ENCODE measurements at regions not wholly inside any gene's neighbourhood (a gene's known extent, or its start where the extent isn't known, plus 50 kb on each side); places are given as distances from the start of the nearest gene placed in this dataset.

DNA sequence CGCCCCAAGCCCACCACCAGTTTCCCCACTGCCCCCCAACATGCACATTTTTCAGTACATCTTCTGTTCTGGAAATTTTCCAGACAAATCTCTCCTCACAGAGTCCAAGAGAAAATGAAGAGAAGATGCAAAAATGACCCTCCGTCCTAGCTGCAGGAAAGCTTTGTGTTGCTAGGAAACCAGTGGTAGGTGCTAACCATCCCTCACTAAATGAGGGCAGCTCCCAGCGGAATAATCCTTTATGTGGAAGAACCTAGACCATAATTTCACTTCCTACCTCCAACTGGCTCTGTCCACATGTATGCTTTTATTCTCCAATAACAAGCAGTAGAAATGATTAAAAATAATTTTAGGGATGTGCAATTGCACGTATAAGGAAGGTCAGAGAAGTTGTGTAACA is 311.9 kb upstream of the EPHA4 start:
- no peak for DNase-seq
- in situ Hi-C loops (cut with HindIII; ENCODE audit: low pct_ligation_motif_present, low pct_unique_long_range_greater_than_20kb, low sequenced_read_pairs) = no loop called here

DNA sequence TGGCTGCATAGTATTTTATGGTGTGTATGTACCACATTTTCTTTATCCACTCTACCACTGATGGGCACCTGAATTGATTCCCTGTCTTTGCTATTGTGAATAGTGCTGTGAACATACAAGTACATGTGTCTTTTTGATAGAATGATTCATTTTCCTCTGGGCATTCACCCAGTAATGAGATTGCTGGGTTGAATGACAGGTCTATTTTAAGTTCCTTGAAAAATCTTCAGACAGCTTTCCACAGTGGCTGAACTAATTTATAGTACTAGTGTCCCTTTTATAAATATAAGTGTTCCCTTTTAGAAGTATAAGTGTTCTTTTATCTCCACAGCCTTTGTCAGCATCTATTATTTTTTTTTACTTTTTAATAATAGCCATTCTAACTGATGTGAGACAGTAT is 303.9 kb upstream of the EPHA4 start:
- in situ Hi-C loops (cut with HindIII; ENCODE audit: low pct_ligation_motif_present, low pct_unique_long_range_greater_than_20kb, low sequenced_read_pairs) = no loop called here
- no peak for DNase-seq

DNA sequence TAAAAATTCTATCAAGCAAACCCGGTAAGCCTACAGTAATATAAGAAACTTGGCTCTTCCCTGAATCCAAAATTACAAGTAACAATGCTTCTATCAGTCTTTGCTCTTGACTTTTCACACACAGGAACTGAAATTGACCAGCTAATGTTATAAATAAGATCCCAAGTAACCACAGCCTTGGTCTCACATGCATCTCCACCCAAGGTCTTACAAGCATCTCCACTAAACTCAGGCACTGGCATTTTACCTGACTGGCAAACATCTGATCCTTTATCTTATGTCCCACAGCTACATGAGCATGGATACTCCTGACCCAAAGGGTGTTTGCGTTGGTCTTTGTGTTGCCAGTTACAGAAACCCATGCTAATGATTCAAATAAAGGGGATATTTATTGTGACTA is 302.3 kb upstream of the EPHA4 start:
- no peak for DNase-seq
- in situ Hi-C loops (cut with HindIII; ENCODE audit: low pct_ligation_motif_present, low pct_unique_long_range_greater_than_20kb, low sequenced_read_pairs) = no loop called here

DNA sequence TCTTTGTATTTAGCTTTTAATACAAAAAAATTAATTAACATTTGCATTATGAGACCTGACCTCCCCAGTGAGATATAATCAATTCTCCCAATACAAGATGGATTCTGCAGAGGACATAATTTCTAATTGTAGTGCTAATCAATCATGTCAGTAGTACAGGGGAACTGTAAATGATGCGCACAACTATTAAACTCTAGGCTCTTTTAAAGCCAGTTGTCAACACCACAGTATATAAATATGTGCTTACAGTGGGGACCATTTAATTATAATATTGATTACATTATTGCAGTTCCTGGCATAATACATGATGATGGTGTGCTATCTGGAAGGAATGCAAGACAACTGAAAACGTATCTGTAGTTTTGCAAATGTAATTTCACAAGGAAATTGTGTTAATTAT is 285.6 kb upstream of the EPHA4 start:
- in situ Hi-C loops (cut with HindIII; ENCODE audit: low pct_ligation_motif_present, low pct_unique_long_range_greater_than_20kb, low sequenced_read_pairs) = no loop called here
- no peak for DNase-seq

DNA sequence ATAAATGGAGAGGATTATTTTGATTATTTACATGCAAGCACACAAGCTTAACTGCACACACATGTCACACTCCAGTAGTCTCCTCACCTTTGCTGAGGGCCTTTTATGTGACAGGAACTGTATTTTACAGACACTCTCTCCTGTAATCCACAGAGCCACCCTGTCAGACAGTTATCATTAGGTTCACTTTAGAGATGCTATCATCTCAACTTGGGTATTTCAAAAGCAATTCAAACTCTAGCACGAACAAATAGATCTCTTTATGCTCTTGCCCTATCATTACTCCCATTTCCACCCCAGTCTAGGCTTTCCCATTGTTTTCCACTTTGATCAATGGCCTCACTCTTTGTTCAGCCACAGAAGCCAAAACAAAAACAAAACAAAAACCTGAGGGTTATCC is 281.2 kb upstream of the EPHA4 start:
- no peak for DNase-seq
- in situ Hi-C loops (cut with HindIII; ENCODE audit: low pct_ligation_motif_present, low pct_unique_long_range_greater_than_20kb, low sequenced_read_pairs) = no loop called here

DNA sequence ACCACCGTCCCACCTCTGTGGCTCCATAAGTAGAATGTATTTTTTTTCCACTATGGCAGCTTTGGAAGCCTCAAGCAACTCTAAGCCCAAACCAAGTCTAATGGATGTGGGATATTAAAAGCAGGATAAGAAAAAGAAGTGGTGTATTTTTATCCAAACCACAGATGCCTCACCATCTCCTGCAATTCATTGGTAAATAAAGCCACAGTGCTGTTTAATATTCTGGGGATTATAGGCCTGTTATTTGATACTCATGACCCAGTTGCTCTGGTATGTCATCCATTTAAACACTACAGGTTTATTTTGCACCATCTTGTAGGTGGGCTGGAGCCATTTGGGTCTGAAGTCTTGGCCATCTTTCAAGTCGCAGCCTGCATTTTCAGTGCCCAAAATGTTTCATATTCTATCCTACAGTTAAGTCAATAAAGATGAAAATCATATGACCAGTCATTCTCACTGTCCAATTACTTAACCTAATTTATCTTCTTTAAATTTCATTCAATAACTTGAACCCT is 279.5 kb upstream of the EPHA4 start:
- in situ Hi-C loops (cut with HindIII; ENCODE audit: low pct_ligation_motif_present, low pct_unique_long_range_greater_than_20kb, low sequenced_read_pairs) = no loop called here
- DNase-seq = no peak

DNA sequence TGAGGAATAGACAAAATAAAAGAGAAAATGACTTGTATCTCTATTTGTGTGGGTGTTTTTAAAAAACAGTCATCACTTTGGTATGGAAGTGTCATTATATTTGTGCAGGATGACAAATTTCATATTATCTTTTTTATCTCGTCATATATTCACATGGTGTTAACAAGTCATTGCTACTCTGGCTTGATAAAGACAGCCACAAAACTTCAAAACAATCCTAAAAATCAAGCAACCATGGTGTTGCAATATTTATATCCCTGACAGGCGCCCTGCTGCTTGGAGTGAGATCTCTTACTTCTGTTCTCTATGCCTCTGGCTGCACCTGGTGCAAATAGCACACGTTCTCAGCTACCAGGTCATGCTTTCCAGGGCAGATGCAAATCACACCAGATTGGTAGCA is 278.0 kb upstream of the EPHA4 start:
- in situ Hi-C loops (cut with HindIII; ENCODE audit: low pct_ligation_motif_present, low pct_unique_long_range_greater_than_20kb, low sequenced_read_pairs) = no loop called here
- no peak for DNase-seq

DNA sequence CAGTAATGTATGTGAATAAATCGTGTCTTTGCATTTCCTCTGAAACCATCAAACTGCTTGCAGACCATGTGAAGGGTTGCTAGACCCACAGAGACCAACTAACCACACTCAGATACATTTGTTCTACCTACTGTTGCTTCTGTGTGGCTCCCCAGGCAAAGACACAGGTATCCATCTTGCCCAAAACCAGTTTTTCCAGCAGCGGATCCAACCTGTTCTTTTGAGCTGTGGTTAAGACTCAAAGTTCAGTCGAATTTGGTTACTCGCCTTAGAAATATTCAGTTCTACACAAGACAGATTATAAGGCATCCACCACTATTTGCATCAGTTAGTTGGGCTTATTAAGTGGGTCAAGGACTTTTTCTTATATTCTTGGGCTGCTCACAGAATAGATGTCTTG is 276.2 kb upstream of the EPHA4 start:
- in situ Hi-C loops (cut with HindIII; ENCODE audit: low pct_ligation_motif_present, low pct_unique_long_range_greater_than_20kb, low sequenced_read_pairs) = no loop called here

DNA sequence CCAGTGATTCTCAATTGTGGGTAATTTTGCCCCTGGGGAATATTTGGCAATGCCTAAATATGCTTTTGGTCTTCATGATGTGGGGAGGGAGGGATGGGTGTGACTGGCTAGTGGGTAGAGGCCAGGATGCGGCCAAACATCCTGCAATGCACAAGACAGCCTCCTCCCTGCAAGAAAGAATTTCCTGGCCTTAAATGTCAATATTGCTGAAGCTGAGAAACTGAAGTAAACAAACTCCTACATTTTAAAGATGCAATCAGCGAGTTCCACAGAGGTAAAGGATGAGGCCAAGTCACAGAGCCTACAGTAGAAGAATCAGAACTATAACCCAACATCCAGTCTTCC is 272.9 kb upstream of the EPHA4 start:
- DNase-seq = no peak

More for the DNA sequence above, 276.2 kb upstream of the EPHA4 start:
- DNase-seq = no peak

DNA sequence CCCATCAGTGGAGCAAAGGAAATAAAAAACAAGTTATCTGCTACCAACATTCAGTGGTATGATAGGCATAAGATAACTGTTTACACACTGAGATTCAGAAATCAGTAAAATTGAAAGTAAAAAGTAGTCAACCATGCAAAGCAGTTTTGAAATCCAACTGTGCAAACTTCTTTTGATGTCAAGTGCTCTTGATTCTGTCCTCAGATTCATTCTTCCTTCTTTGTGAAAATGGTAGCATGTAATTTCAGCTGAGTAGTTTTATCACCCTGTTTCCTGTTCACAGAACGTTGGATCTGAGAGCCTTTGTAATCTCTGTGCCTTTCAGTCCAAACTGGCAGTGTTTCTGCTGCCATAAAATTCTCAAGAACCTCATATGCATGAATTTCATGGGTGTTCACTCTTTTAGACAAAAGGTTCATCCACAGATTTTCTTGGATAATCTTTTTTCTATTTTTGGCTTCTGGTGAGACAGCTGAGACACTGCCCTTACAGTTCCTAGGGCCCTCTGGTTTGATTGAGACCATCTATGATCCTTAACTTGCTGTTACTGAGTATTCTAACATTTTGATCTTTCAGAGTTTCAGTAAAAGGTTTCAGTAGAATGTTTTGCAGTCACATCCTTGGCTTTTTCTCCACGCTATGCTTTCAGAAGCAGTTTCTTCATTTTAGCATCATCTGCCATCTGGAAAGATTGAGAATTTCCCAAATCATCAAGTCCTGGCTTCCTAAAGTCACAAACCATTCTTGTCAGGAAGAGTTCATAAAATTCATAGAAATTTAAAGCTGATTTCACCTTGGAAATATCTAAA is 272.3 kb upstream of the EPHA4 start:
- in situ Hi-C loops (cut with HindIII; ENCODE audit: low pct_ligation_motif_present, low pct_unique_long_range_greater_than_20kb, low sequenced_read_pairs) = no loop called here
- DNase-seq = no peak

More for the DNA sequence above, 272.9 kb upstream of the EPHA4 start:
- in situ Hi-C loops (cut with HindIII; ENCODE audit: low pct_ligation_motif_present, low pct_unique_long_range_greater_than_20kb, low sequenced_read_pairs) = no loop called here

DNA sequence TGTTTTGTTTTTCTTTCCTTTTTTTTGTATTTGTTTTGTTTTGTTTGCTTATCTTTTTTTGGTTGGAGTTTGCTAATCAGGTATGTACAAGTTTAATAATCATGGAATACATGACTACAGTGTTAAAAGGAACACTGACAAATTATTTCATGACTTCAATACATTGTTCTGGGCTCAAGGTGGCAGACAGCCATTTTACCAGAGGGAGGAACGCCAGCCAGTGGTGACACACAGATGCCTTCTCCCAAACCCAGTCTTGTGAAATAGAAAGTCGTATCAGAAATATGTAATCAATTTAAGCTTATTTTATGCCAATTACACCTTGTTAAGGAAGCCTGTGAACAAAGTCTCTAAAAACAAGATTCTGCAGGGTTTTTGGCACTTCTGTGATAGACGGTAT is 264.0 kb upstream of the EPHA4 start:
- no peak for DNase-seq
- in situ Hi-C loops (cut with HindIII; ENCODE audit: low pct_ligation_motif_present, low pct_unique_long_range_greater_than_20kb, low sequenced_read_pairs) = no loop called here

DNA sequence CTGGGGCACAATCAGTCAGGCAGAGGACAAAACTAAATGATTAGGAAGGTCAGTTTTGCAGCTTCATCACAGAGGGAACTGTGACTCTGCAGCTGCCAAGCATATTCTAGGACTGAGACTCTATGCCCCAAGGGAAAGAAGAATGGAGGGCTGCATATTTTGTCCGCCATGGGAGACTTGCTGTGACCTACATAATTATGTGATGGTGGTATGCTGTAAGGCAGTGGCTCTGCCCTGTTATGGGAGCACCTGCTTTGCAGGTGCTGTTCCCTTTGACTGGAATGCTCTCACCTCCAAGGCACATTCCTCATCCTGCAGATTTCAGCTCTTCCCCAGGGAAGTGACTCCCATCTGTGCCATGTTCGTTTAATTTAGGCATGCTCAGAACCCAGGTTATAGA is 261.9 kb upstream of the EPHA4 start:
- DNase-seq = no peak
- in situ Hi-C loops (cut with HindIII; ENCODE audit: low pct_ligation_motif_present, low pct_unique_long_range_greater_than_20kb, low sequenced_read_pairs) = no loop called here

DNA sequence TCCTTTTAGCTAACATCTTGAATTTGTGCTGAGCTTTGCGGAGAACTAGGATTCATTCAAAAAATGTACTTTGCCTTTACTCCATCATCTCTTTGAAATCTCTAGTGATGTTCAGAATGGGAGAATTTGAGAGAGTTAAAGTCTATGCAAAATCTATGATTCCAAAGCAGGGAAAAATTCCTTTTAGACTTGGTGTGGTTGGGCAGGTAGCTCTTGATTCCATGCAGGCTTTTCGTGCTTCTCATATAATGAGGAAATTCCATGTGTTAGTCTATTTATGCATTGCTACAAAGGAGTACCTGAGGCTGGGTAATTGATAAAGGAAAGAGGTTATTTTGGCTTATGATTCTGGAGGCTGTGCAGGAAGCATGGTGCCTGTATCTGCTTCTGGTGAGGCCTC is 258.9 kb upstream of the EPHA4 start:
- in situ Hi-C loops (cut with HindIII; ENCODE audit: low pct_ligation_motif_present, low pct_unique_long_range_greater_than_20kb, low sequenced_read_pairs) = no loop called here

DNA sequence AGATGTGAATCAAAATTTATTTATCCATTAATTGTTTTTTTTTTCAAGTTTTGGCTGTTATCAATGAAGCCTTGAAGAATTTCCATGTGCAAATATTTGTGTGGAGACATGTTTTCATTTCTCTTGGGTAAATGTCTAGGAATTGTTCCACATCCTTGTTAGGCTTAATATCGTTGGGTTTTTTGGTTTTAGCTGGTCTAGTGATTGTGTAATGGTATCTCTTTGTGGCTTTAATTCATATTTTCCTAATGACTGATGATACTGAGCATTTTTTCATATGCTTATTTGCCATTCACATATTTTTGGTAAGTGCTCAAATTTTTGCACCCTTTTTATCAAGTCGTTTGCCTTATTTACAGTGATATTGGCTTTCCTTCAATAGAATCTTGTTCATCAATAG is 250.3 kb upstream of the EPHA4 start:
- in situ Hi-C loops (cut with HindIII; ENCODE audit: low pct_ligation_motif_present, low pct_unique_long_range_greater_than_20kb, low sequenced_read_pairs) = no loop called here
- DNase-seq = no peak

More for the DNA sequence above, 258.9 kb upstream of the EPHA4 start:
- DNase-seq = no peak

DNA sequence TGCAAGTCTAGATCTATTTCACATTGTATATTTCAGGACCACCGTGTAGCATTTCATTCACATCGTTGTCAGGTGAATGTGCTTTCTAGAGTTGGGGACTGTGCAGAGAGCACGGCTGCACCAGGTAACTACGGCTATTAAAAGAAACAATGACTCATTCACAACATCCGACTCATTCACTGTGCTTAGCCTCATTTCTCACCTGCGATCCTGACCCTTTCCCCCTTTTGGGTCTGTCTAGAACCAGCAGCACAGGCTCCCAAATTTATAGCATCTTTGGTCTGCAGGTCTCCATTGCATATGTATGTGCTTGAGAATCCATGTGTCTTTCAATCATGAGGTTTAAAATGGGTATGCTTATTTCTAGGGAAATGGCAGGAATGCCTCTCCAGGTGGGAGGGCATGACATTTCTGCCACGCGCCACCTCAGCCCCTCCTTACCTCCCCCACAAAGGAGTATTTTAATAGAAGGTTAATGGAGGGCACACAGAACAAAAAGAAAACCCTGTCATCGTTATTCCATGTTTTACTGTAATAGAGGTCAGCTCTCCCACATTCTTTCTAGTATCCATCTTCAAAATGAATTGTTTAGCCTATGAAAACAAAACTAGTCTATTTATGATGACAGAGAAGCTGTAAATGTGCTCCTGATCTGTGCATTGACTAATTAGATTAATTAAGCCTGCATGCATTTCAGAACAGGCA is 246.7 kb upstream of the EPHA4 start:
- DNase-seq = no peak
- in situ Hi-C loops (cut with HindIII; ENCODE audit: low pct_ligation_motif_present, low pct_unique_long_range_greater_than_20kb, low sequenced_read_pairs) = no loop called here

DNA sequence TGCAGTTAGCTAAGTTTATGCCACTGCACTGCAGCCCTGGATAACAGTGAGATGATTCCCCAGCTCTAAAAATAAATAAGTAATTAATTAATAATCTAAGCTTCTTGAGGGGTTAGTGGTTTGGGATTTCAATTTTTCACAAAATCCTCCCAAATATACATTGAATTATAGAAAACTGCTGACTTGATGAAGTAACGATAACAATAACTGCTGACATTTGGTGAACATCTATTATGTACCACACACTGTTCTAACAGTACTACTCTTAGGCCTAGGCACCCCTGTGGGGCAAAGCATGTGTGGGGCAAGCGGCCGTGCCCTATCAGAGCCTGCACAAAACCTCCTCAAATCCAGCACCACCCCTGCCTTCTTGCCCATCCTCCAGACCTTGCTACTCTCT is 245.8 kb upstream of the EPHA4 start:
- in situ Hi-C loops (cut with HindIII; ENCODE audit: low pct_ligation_motif_present, low pct_unique_long_range_greater_than_20kb, low sequenced_read_pairs) = no loop called here
- no peak for DNase-seq

DNA sequence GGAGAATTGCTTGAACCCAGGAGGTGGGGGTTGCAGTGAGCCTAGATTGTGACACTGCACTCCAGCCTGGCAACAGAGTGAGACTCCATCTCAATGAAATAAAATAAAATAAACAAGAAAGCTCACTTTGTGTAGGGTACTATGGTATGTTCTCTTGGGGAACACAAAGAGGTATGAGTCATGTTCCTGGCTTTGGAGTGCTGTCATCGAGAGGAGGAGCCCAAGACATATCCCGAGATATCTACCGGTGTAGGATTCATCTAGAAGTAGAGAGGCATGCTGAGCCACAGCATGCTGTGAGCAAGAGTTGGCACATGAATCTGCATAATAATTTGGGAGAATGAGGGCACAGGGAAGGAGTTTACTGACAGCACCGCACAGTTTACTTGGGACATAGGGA is 244.9 kb upstream of the EPHA4 start:
- in situ Hi-C loops (cut with HindIII; ENCODE audit: low pct_ligation_motif_present, low pct_unique_long_range_greater_than_20kb, low sequenced_read_pairs) = no loop called here
- no peak for DNase-seq

DNA sequence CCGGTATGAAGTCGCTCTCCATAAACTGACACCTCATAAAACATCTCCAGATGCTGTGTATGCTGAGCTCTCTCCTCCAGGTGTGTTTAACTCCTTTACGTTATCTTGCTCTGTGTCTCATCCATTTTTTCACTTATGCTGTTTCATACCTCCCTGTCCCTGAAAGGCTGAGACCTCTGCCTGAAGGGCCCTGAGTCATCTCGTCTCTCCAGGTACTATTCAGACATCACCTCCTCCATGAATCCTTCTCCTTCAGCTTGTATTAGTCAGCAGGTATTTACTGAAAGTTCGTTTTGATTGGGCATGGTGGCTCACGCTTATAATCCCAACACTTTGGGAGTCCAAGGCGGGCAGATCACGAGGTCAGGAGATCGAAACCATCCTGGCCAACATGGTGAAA is 244.5 kb upstream of the EPHA4 start:
- DNase-seq = no peak
- in situ Hi-C loops (cut with HindIII; ENCODE audit: low pct_ligation_motif_present, low pct_unique_long_range_greater_than_20kb, low sequenced_read_pairs) = no loop called here

DNA sequence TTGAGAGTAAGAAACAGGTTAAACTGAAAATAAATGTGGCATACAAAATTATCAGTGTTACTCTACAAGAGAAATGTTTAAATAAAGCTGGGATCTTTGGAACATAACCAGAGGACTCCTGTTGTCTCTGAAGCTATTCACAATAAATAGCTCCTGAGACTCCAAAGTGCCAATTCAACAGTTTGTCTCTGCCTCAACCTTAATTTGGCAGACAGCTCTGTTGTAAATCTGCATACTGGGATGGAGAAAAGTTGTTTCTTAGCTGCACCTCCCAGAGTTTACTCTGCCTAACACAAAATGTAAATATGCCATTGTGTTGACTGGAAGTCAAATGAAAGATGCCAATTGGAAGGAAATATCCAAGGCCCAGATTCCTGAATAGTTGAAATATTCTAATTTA is 238.5 kb upstream of the EPHA4 start:
- no peak for DNase-seq
- in situ Hi-C loops (cut with HindIII; ENCODE audit: low pct_ligation_motif_present, low pct_unique_long_range_greater_than_20kb, low sequenced_read_pairs) = no loop called here

DNA sequence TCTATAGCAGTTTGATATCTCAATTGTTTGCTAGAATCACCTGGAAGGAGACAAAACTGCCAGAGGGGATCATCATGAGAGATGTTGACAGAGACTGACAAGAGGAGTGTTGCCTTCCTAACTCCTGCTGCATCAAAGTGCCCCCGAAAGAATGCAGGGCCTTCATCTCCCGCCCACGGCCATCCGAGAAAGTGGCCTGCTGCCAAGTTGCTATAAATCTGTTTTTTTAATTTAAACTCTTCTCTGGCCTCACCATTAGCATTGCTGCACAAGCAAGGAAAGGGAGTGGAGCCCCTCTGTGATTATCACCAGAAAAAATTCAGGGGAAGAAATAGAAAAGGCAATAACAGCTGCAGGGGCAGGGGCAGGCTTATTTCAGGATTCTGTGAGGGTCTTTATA is 238.1 kb upstream of the EPHA4 start:
- in situ Hi-C loops (cut with HindIII; ENCODE audit: low pct_ligation_motif_present, low pct_unique_long_range_greater_than_20kb, low sequenced_read_pairs) = no loop called here
- DNase-seq = no peak

Measured in ACHN (cell line).